Right lobe of liver (tissue), 4 donors: ENCODE measurements at regions not wholly inside any gene's neighbourhood (a gene's known extent, or its start where the extent isn't known, plus 50 kb on each side); places are given as distances from the start of the nearest gene placed in this dataset.

Source experiments
- POLR2A ChIP-seq: fragments of 450-650 bp; IDR thresholded peaks from one replicate; pipeline ENCODE4 v1.6.1; 2017; ENCODE audit warnings: antibody characterized with exemption, mild to moderate bottlenecking
- TF ChIP-seq, protein P1 (sequence below), 4 donors: fragments of 200-600 bp in 3 of 4; fragments of 450-650 bp in 1 of 4; IDR thresholded peaks; one replicate each; pipeline versions ENCODE4 v1.5.1 to v1.8.0; 2016 to 2022; ENCODE audit warnings: antibody characterized with exemption in 4 of 4, mild to moderate bottlenecking in 2 of 4
- donor health status: DM: no; HTN: no; CAD: no.
- donor health status: DM: no; HTN: no; CAD: no.
- donor health status: DM: no; HTN: yes; CAD: no.

DNA sequence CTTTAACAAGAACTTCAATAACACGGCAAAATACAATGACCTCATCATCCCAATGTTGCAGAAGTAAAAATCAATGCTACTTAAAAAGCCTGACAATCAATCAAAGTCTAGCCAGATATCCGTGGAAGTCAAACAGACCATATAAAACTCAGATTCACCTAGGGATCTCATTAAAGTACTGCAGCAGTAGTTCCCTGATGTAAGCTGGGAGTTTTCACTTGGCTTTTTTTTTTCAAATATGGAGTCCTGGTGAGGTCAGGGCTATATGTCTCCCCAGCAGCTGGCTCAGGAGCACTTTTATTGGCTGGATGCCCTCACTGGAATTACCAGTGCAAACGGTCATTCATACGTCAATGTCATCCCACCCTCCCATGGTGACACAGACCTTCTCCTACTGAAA lies 220.6 kb upstream of the SLC30A5 start:
- TF ChIP-seq, protein P1, sequence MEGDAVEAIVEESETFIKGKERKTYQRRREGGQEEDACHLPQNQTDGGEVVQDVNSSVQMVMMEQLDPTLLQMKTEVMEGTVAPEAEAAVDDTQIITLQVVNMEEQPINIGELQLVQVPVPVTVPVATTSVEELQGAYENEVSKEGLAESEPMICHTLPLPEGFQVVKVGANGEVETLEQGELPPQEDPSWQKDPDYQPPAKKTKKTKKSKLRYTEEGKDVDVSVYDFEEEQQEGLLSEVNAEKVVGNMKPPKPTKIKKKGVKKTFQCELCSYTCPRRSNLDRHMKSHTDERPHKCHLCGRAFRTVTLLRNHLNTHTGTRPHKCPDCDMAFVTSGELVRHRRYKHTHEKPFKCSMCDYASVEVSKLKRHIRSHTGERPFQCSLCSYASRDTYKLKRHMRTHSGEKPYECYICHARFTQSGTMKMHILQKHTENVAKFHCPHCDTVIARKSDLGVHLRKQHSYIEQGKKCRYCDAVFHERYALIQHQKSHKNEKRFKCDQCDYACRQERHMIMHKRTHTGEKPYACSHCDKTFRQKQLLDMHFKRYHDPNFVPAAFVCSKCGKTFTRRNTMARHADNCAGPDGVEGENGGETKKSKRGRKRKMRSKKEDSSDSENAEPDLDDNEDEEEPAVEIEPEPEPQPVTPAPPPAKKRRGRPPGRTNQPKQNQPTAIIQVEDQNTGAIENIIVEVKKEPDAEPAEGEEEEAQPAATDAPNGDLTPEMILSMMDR (IDR thresholded peaks at IDR 0.05): no peak
- no peak for TF ChIP-seq POLR2A
